Hypothalamus (tissue), 51 donors: ENCODE measurements at regions not wholly inside any gene's neighbourhood (a gene's known extent, or its start where the extent isn't known, plus 50 kb on each side); places are given as distances from the start of the nearest gene placed in this dataset.

Experiments
- DNase-seq, 51 donors: peaks; one replicate each; lab custom pipeline; 2025; lab: John Stamatoyannopoulos, UW

GRCh38 chrX:30414144-30414543, 105.0 kb upstream of the NR0B1 start:
- DNase-seq: no peak

- no peak for DNase-seq
These were observed 93.2 kb upstream of the NR0B1 start for GRCh38 chrX:30402366-30402765.

GRCh38 chrX:30388325-30388724, 79.1 kb upstream of the NR0B1 start:
- DNase-seq: no peak

- no peak for DNase-seq
These were observed 64.8 kb upstream of the NR0B1 start for GRCh38 chrX:30373951-30374350.

- DNase-seq: peak in 1 of 51 donors; percentile 0
These were observed 64.3 kb upstream of the NR0B1 start for GRCh38 chrX:30373479-30373878.

- DNase-seq: no peak
These were observed 55.0 kb upstream of the NR0B1 start for GRCh38 chrX:30364229-30364628.
